ENCODE measurements at regions not wholly inside any gene's neighbourhood (a gene's known extent, or its start where the extent isn't known, plus 50 kb on each side); places are given as distances from the start of the nearest gene placed in this dataset.

DNA sequence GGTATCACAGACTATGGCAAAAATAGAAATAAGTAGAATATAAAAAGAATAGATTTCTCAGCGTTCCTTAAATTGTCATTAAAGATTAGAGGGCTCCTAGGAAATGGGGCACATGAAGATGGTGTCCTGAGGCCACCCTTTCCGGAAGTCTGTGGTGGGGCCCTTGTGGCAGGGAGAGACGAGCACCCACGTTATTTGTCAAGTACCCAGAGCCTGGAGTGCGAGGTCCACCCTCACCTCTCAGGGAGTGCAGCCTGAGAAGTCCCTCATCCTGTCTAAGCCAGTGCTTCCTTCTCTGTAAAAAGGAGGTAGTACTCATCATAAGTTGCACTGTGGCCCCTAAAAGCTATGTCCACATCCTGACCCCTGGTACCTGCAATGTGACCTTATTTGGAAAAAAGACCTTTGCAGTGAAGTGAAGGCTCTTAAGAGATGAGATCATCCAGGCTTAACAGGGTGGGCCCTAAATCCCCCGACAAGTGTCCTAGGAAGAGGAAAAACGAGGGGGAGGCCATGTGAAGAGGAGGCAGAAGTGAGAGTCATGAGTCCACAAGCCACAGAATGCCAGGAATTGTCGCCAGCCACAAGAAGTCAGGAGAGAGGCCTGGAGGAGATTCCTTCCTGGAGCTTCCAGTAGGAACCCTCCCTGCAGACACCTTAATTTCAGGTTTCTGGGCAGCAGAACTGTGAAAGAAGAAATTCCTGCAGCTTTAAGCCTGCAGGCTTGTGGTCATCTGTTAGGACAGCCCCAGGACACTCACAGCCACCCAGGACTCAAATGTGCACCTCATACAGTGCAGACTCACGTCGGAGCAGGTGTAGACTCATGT lies 76.8 kb upstream of the CCND1 start:
- TF ChIP-seq, protein P1, sequence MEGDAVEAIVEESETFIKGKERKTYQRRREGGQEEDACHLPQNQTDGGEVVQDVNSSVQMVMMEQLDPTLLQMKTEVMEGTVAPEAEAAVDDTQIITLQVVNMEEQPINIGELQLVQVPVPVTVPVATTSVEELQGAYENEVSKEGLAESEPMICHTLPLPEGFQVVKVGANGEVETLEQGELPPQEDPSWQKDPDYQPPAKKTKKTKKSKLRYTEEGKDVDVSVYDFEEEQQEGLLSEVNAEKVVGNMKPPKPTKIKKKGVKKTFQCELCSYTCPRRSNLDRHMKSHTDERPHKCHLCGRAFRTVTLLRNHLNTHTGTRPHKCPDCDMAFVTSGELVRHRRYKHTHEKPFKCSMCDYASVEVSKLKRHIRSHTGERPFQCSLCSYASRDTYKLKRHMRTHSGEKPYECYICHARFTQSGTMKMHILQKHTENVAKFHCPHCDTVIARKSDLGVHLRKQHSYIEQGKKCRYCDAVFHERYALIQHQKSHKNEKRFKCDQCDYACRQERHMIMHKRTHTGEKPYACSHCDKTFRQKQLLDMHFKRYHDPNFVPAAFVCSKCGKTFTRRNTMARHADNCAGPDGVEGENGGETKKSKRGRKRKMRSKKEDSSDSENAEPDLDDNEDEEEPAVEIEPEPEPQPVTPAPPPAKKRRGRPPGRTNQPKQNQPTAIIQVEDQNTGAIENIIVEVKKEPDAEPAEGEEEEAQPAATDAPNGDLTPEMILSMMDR (conservative IDR thresholded peaks at IDR 0.05) = no peak
- no peak overlapping the region for H3K27ac ChIP-seq

DNA sequence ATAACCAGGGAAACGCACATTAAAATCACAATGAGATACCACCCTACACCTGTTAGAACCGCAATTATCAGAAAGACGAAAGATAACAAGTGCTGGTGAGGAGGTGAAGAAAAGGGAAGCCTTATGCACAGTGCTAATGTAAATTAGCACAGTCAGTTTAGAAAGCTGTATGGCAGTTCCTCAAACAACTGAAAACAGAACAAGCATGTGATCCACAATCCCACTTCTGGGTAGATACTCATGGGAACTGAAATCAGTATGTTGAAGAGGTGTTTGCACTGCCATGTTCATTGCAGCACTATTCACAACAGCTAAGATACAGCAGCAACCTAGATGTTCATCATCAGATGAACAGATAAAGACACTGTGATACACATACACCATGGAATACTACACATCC lies 75.0 kb upstream of the CCND1 start:
- no peak overlapping the region for H3K27ac ChIP-seq
- TF ChIP-seq, protein P1 (conservative IDR thresholded peaks at IDR 0.05) = no peak

- H3K27ac ChIP-seq = no peak overlapping the region
Observed at GRCh38 chr11:69567951-69568808, 72.8 kb upstream of the CCND1 start.

DNA sequence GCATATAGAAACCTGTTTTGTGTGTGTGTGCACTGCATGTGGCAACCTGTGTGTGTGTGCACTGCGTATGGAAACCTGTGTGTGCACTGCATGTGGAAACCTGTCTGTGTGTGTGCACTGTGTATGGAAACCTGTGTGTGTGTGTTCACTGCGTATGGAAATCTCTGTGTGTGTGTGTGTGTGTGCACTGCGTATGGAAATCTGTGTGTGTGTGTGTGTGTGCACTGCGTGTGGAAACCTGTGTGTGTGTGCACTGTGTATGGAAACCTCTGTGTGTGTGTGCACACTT lies 72.2 kb upstream of the CCND1 start:
- no peak overlapping the region for H3K27ac ChIP-seq
- TF ChIP-seq, protein P1 (conservative IDR thresholded peaks at IDR 0.05) = no peak

More at GRCh38 chr11:69567951-69568808, 72.8 kb upstream of the CCND1 start:
- TF ChIP-seq, protein P1 (conservative IDR thresholded peaks at IDR 0.05) = no peak

DNA sequence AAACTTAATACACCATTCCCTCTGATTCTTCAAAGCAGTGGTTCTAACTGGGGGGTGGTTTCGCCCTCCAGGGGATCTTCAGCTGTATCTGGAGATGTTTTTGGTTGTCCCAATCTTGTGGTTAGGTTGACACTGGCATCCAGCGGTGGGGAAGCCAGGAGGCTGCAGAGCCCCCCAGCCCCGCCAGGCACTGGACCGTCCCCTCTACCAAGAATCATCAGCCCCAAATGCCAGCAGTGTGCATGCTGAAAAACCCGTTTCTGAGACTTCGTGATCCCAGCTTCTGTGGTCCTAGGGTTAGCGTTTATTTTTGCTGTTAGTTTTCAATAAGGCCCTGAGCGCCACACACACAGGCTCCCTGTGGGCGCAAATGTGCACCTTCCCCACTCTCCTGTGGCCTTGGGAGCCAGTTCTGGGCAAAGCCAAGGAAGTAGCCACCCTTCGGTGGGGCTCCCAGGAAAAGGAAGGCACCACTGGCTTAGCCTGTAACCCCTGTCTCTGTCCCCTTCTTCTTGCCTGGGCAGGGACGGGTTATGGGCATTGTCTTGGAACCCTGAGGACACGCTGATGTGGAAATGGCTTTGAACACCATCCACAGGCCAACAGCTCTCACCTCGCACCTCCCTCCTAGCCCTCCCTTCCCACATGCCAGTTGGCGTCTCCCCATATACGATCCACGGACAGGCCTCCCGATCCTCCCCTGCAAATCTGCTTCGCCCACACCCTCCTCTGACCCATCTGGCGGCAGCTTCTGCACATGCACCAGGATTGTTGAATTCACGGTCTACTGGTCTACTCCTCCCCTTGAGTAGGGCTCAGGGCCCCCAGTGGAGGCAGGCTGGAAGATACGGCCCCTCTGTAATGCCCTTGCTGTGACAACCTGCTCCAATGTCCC lies 71.4 kb upstream of the CCND1 start:
- H3K27ac ChIP-seq = no peak overlapping the region
- TF ChIP-seq, protein P1 (conservative IDR thresholded peaks at IDR 0.05) = no peak

DNA sequence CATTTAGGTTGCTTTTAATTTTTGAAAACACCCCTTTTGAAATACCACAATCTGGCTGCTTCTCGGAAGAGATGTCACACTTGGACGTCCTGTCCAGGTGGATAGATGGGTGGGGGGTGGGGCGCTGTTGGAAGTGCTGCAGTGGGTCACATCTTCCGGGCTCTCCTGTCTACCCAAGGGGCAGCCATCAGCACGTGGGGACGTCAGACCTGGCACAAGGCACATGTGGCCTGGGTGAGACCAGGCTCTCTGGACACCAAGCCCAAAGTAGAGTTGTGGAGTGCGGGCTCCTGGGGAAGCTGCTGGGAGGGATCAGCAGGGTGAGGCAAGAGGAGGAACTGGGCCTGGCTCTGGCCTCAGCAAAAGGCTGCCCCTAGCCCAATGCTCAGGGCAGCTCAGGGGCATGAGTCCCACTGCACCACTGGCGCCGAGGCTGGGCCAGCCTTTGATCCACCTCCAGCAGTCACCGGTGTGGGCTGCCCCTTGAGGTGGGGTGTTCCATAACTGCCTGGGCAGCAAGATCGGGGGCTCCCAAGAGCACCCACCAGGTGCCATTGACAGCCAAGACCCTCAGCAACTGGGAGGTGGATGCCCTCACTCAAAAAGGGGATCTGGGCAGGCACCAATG lies 68.6 kb upstream of the CCND1 start:
- TF ChIP-seq, protein P1 (conservative IDR thresholded peaks at IDR 0.05) = no peak
- no peak overlapping the region for H3K27ac ChIP-seq
